ENCODE measurements at regions not wholly inside any gene's neighbourhood (a gene's known extent, or its start where the extent isn't known, plus 50 kb on each side); places are given as distances from the start of the nearest gene placed in this dataset.

DNA sequence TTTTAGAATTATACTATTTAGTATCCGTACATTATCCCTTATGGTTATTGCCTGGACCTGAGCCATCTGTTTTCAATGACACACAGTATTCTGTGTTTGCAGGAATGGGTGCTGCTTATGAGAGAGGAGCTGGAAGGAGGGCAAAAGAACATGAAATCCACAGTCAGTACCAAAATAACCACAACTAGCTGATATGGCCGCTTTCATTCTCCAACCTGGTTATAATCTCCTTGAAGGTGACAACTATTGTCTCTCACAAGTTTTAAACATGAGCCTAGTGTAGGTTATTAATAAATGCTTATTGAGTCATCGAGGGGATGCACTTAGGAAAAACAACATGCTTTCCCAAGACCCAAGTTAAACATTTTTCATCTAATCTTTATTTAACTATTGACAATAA is 356.6 kb downstream of the BMP2 start:
- H3K9me3 ChIP-seq, result no peaks in the 10 kb centered on the region
- H3K27ac ChIP-seq, result no peak overlapping the region
- ATAC-seq, result no peak
- no peak overlapping the region for H3K4me3 ChIP-seq
- in situ Hi-C loops (cut with MboI; ENCODE audit: low sequenced_read_pairs in 4 of 4) (no loop called here), intact Hi-C loops (cut with DNase I; ENCODE audit: low total_unique reads) (no loop called here)
- H3K36me3 ChIP-seq, result no peaks in the 10 kb centered on the region
- no peak for TF ChIP-seq POLR2A (IDR thresholded peaks at IDR 0.05)
- TF ChIP-seq, protein P1, sequence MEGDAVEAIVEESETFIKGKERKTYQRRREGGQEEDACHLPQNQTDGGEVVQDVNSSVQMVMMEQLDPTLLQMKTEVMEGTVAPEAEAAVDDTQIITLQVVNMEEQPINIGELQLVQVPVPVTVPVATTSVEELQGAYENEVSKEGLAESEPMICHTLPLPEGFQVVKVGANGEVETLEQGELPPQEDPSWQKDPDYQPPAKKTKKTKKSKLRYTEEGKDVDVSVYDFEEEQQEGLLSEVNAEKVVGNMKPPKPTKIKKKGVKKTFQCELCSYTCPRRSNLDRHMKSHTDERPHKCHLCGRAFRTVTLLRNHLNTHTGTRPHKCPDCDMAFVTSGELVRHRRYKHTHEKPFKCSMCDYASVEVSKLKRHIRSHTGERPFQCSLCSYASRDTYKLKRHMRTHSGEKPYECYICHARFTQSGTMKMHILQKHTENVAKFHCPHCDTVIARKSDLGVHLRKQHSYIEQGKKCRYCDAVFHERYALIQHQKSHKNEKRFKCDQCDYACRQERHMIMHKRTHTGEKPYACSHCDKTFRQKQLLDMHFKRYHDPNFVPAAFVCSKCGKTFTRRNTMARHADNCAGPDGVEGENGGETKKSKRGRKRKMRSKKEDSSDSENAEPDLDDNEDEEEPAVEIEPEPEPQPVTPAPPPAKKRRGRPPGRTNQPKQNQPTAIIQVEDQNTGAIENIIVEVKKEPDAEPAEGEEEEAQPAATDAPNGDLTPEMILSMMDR (IDR thresholded peaks at IDR 0.05 in 4 of 5, conservative IDR thresholded peaks at IDR 0.05 in 1 of 5), result no peak
- no peaks in the 10 kb centered on the region for H3K27me3 ChIP-seq
- no peaks in the 10 kb centered on the region for H3K4me1 ChIP-seq
- no peak for DNase-seq

DNA sequence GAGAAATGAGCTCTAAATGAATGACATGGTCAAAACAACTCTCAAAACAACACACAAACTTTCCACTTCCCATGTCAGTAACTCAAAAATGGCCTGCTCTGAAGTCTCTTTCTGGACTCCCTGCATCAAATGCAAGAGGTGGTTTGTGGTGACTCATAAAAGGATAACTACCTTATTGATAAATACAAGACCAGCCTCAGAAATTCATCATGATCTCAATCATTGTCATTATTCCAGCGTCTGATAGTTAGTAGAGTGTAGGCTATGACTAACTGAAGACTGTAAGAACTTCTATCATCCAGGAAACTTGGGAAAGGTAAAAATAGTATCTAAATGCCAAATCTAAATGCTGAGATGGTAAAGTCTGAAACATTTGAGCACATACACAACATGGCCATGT is 369.4 kb downstream of the BMP2 start:
- ATAC-seq (no peak), DNase-seq (no peak)
- in situ Hi-C loops (cut with MboI; ENCODE audit: low sequenced_read_pairs in 4 of 4) (no loop called here), intact Hi-C loops (cut with DNase I; ENCODE audit: low total_unique reads) (no loop called here)
- H3K27me3 ChIP-seq, result no peaks in the 10 kb centered on the region
- H3K36me3 ChIP-seq, result no peaks in the 10 kb centered on the region
- H3K27ac ChIP-seq, result no peak overlapping the region
- H3K9me3 ChIP-seq, result no peaks in the 10 kb centered on the region
- TF ChIP-seq POLR2A (IDR thresholded peaks at IDR 0.05), result no peak
- TF ChIP-seq, protein P1 (IDR thresholded peaks at IDR 0.05 in 4 of 5, conservative IDR thresholded peaks at IDR 0.05 in 1 of 5), result no peak
- no peak overlapping the region for H3K4me3 ChIP-seq
- H3K4me1 ChIP-seq, result no peaks in the 10 kb centered on the region

DNA sequence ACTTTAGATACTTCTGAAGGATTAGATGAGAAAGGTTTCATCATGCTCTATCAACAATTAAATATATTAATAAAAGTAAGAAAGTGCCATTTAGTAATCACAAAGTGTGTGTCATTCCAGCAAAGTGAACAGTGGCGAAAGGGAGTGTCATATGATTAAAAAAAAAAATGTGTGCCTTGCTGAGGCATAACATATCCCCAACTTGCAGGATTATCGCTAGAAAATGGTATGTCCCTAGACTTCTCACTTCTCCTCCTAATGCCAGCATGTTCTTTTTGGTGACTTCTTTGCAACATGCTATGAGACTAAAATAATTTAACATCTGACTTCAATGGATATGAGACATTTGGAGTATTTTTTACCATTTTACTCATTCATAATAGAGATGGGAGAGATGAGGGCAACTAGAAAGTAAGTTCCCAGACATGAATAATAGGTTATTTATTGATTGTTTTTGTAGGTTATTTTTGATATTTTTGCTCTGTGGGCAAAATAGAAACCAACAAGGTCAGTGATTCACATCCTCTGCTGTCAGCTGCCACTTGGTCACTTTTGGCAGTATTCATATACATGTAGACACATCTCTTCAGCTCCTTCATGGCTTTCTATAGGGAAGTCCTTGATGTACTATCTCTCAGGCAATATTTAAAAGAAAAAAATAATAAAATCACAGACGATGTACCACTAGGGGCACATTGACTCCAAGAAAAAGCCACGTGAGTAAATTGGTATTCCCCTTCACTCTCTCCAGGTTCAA is 370.1 kb downstream of the BMP2 start:
- intact Hi-C loops (cut with DNase I; ENCODE audit: low total_unique reads), result no loop called here
- no peaks in the 10 kb centered on the region for H3K9me3 ChIP-seq

DNA sequence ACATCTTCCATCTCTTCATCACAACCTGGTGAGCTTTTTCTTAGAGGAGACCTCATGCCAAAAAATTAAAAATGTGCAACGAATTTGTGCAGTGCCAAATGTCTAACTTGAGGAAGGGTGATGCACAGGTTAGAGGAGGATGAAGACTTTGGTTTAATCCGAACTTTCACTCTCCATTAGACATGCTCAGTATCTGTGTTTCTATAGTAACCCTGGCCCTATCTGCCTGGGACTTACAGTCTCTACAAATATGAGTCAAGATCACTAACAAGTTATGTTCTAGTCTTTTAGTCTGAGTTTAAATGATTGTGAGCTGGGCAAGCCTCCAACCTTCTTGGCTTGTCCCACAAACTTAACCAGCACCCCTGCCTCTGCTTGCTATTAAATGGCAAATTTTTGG is 377.0 kb downstream of the BMP2 start:
- no peak overlapping the region for H3K4me3 ChIP-seq
- no peak for ATAC-seq
- H3K9me3 ChIP-seq, result no peaks in the 10 kb centered on the region
- H3K27ac ChIP-seq, result no peak overlapping the region
- in situ Hi-C loops (cut with MboI; ENCODE audit: low sequenced_read_pairs in 4 of 4) (no loop called here), intact Hi-C loops (cut with DNase I; ENCODE audit: low total_unique reads) (no loop called here)
- DNase-seq, result no peak
- no peaks in the 10 kb centered on the region for H3K4me1 ChIP-seq
- H3K36me3 ChIP-seq, result no peaks in the 10 kb centered on the region
- no peak for TF ChIP-seq POLR2A (IDR thresholded peaks at IDR 0.05)
- TF ChIP-seq, protein P1 (IDR thresholded peaks at IDR 0.05 in 4 of 5, conservative IDR thresholded peaks at IDR 0.05 in 1 of 5), result no peak
- H3K27me3 ChIP-seq, result no peaks in the 10 kb centered on the region

More for the DNA sequence above, 370.1 kb downstream of the BMP2 start:
- Histone ChIP-seq H3K27ac (no peak overlapping the region), H3K36me3 (no peaks in the 10 kb centered on the region), H3K4me3 (no peak overlapping the region), H3K27me3 (no peaks in the 10 kb centered on the region), H3K4me1 (no peaks in the 10 kb centered on the region)
- in situ Hi-C loops (cut with MboI; ENCODE audit: low sequenced_read_pairs in 4 of 4), result no loop called here
- no peak for ATAC-seq
- DNase-seq, result no peak
- TF ChIP-seq POLR2A (IDR thresholded peaks at IDR 0.05), result no peak
- TF ChIP-seq, protein P1 (IDR thresholded peaks at IDR 0.05 in 4 of 5, conservative IDR thresholded peaks at IDR 0.05 in 1 of 5), result no peak
